ENCODE measurements at regions not wholly inside any gene's neighbourhood (a gene's known extent, or its start where the extent isn't known, plus 50 kb on each side); places are given as distances from the start of the nearest gene placed in this dataset.

DNA sequence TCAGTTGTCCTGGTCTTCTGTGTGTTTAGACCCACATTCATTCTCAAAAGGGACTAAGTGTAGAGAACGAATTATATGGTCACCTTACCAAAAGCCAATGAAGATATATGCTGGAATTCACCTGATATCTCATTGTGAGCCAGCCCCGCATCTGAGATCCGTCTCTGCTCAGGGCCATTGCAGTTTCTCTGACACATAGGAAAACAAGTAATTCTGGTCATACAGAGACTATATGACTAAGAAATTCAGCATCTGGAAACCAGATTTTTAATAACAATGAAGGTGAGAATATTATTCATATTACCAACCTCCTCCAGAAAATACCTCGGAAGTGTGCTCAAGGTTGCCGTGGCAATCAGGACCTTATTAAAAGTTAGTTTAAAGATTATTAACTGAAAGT lies 278.6 kb upstream of the EDNRB start:
- TF ChIP-seq RAD21 (conservative IDR thresholded peaks at IDR 0.05) = no peak
- TF ChIP-seq EZH2 (IDR thresholded peaks at IDR 0.05; ENCODE audit: borderline replicate concordance, insufficient read depth, low read length, poor library complexity, severe bottlenecking) = no peak
- TF ChIP-seq CTCF (IDR thresholded peaks at IDR 0.05; ENCODE audit: poor library complexity, severe bottlenecking) = no peak
- no peak for TF ChIP-seq POLR2AphosphoS5 (IDR thresholded peaks at IDR 0.05)
- TF ChIP-seq, protein P1, sequence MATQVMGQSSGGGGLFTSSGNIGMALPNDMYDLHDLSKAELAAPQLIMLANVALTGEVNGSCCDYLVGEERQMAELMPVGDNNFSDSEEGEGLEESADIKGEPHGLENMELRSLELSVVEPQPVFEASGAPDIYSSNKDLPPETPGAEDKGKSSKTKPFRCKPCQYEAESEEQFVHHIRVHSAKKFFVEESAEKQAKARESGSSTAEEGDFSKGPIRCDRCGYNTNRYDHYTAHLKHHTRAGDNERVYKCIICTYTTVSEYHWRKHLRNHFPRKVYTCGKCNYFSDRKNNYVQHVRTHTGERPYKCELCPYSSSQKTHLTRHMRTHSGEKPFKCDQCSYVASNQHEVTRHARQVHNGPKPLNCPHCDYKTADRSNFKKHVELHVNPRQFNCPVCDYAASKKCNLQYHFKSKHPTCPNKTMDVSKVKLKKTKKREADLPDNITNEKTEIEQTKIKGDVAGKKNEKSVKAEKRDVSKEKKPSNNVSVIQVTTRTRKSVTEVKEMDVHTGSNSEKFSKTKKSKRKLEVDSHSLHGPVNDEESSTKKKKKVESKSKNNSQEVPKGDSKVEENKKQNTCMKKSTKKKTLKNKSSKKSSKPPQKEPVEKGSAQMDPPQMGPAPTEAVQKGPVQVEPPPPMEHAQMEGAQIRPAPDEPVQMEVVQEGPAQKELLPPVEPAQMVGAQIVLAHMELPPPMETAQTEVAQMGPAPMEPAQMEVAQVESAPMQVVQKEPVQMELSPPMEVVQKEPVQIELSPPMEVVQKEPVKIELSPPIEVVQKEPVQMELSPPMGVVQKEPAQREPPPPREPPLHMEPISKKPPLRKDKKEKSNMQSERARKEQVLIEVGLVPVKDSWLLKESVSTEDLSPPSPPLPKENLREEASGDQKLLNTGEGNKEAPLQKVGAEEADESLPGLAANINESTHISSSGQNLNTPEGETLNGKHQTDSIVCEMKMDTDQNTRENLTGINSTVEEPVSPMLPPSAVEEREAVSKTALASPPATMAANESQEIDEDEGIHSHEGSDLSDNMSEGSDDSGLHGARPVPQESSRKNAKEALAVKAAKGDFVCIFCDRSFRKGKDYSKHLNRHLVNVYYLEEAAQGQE (IDR thresholded peaks at IDR 0.05; ENCODE audit: borderline replicate concordance) = no peak
- no peak for TF ChIP-seq TAF1 (IDR thresholded peaks at IDR 0.05; ENCODE audit: low read depth)
- TF ChIP-seq SMC3 (conservative IDR thresholded peaks at IDR 0.05; ENCODE audit: poor library complexity) = no peak
- TF ChIP-seq EP300 (conservative IDR thresholded peaks at IDR 0.05; ENCODE audit: poor library complexity, severe bottlenecking) = no peak
- no peak for TF ChIP-seq MXI1 (conservative IDR thresholded peaks at IDR 0.05; ENCODE audit: poor library complexity, severe bottlenecking)

Measured in neural cell (in vitro differentiated cells).